ENCODE measurements at regions not wholly inside any gene's neighbourhood (a gene's known extent, or its start where the extent isn't known, plus 50 kb on each side); places are given as distances from the start of the nearest gene placed in this dataset.

GRCh38 chr10:28378986-28379585, 76.2 kb upstream of the MPP7 start (continued):
- no peak for TF ChIP-seq ZNF280A (IDR thresholded peaks at IDR 0.05; ENCODE audit: low read depth, partially characterized antibody)
- no peak for TF ChIP-seq RFX1 (IDR thresholded peaks at IDR 0.05)

- FAIRE-seq (no peak), DNase-seq (ENCODE audit: extremely low read depth in 1 of 4, low spot score in 3 of 4) (no peak), ATAC-seq (no peak)
- Histone ChIP-seq H3K4me2 (ENCODE audit: insufficient read depth, low read length) (no peak overlapping the region), H3K9me1 (ENCODE audit: control insufficient read depth, insufficient read depth, low read length) (no peaks in the 10 kb centered on the region), H3K4me3 (no peak overlapping the region), H3K36me3 (ENCODE audit: control insufficient read depth, insufficient read depth, low read length) (no peaks in the 10 kb centered on the region), H3K4me1 (replicated peaks in 1 of 2; ENCODE audit: control insufficient read depth in 2 of 2, insufficient read depth in 2 of 2, low read length in 2 of 2) (0 out of 5 replicates have a peak, but pooled peaks cover 0 to 3% of the 10 kb centered on the region in 2 experiments), H4K20me1 (replicated peaks; ENCODE audit: control insufficient read depth, insufficient read depth, low read length) (no peaks in the 10 kb centered on the region), H3K9ac (ENCODE audit: insufficient read depth in 1 of 2, low read depth in 2 of 2, low read length in 2 of 2) (no peak overlapping the region), H3K79me2 (ENCODE audit: control insufficient read depth, insufficient read depth, low read length) (no peaks in the 10 kb centered on the region), H2AFZ (ENCODE audit: low read depth, low read length) (no peak overlapping the region), H3K27me3 (ENCODE audit: control insufficient read depth in 2 of 2, insufficient read depth in 2 of 2, low read length in 2 of 2) (peaks cover 4 to 9% of the 10 kb centered on the region in 2 experiments; a peak in 2 of 5 replicates), H3K9me3 (replicated peaks; ENCODE audit: control insufficient read depth, insufficient read depth, low read depth, low read length) (no peaks in the 10 kb centered on the region), H3K27ac (ENCODE audit: extremely low read depth, low read depth, low read length) (no peak overlapping the region)
- ChIA-PET POLR2A (no interaction called here), CTCF (ENCODE audit: low intra/inter-chr PET ratio) (interaction anchor here (1.0 to 1.5 kb wide), 2 partner anchors 79 to 131 kb away, joined by 4 to 24 read pairs; no protein-coding TSS in a partner anchor)
- no TSS peak for BruUV-seq (replicated peaks)
- intact Hi-C loops (cut with micrococcal nuclease), result loop anchor here (5.0 to 10.0 kb wide), 2 partner anchors 824 to 1017 kb away; no protein-coding TSS in a partner anchor
- in situ Hi-C loops (cut with MboI), result loop anchor here (5.0 to 25.0 kb wide), 3 partner anchors 129 to 827 kb away; partner anchors contain the start of gene MKX
- no peak for TF ChIP-seq KDM2B (CRISPR knock-in tag; IDR thresholded peaks at IDR 0.05)
- TF ChIP-seq ELF2 (CRISPR knock-in tag; IDR thresholded peaks at IDR 0.05), result no peak
- TF ChIP-seq USF1 (CRISPR knock-in tag; IDR thresholded peaks at IDR 0.05), result no peak
- no peak for TF ChIP-seq ZNF282 (CRISPR knock-in tag; IDR thresholded peaks at IDR 0.05)
- TF ChIP-seq HNRNPUL1 (IDR thresholded peaks at IDR 0.05; ENCODE audit: low read length), result no peak
- TF ChIP-seq BHLHE40 (IDR thresholded peaks at IDR 0.05; ENCODE audit: low read length), result no peak
- no peak for TF ChIP-seq TRIM28 (IDR thresholded peaks at IDR 0.05)
- TF ChIP-seq SIN3B (IDR thresholded peaks at IDR 0.05; ENCODE audit: low read depth), result no peak
- no peak for TF ChIP-seq MAX (CRISPR knock-in tag; IDR thresholded peaks at IDR 0.05)
- TF ChIP-seq VEZF1 (CRISPR knock-in tag; IDR thresholded peaks at IDR 0.05), result no peak
- TF ChIP-seq MYBL2 (IDR thresholded peaks at IDR 0.05; ENCODE audit: low read depth), result no peak
- no peak for TF ChIP-seq MYBL2 (CRISPR knock-in tag; IDR thresholded peaks at IDR 0.05; ENCODE audit: borderline replicate concordance)
- no peak for TF ChIP-seq NFIC (IDR thresholded peaks at IDR 0.05)
- TF ChIP-seq ZNF133 (CRISPR knock-in tag; IDR thresholded peaks at IDR 0.05), result no peak
- no peak for TF ChIP-seq MTA1 (IDR thresholded peaks at IDR 0.05; ENCODE audit: borderline replicate concordance)
- no peak for TF ChIP-seq ZBTB12 (CRISPR knock-in tag; IDR thresholded peaks at IDR 0.05)
- no peak for TF ChIP-seq ZBED1 (IDR thresholded peaks at IDR 0.05)
These were observed 78.6 kb upstream of the MPP7 start for GRCh38 chr10:28381466-28381865.
